AG09309 (cell line): ENCODE measurements at regions not wholly inside any gene's neighbourhood (a gene's known extent, or its start where the extent isn't known, plus 50 kb on each side); places are given as distances from the start of the nearest gene placed in this dataset.

Experiments
- DNase-seq: peaks from one replicate; pipeline ENCODE4 v3.0.0-alpha.2; 2010; ENCODE audit warnings: low read depth
- H3K4me3 ChIP-seq: 2 replicates; pipeline ENCODE4 v1.5.1; 2011; ENCODE audit warnings: mild to moderate bottlenecking, low read depth, low read length, moderate library complexity; ENCODE audit not compliant: control insufficient read depth
- CTCF ChIP-seq: IDR thresholded peaks from 2 replicates; pipeline ENCODE4 v1.5.1; 2011; ENCODE audit warnings: mild to moderate bottlenecking, low read depth, low read length, inconsistent platforms; ENCODE audit not compliant: insufficient read depth, control insufficient read depth; ENCODE audit errors: missing control alignments

DNA sequence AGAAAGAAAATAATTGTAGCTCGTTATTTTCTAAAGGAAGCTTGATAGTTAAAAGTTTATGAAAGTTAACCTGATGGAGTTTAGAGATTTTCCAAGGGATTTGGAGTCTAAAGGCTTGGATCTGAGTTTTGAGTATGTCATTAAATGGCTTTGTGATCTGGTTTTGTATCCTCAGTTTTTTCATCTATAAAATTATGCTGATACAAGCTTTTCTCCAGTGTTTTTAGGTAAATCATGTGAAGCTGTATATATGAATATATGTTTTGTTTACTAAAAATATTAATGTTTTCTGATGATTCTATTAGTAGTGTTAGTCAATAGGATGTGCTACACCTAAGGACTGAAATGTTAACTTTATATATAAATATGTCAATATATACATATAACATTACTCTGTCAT, 727.8 kb downstream of the CDH11 start:
- DNase-seq = no peak
- TF ChIP-seq CTCF = no peak
- H3K4me3 ChIP-seq = no peak overlapping the region

DNA sequence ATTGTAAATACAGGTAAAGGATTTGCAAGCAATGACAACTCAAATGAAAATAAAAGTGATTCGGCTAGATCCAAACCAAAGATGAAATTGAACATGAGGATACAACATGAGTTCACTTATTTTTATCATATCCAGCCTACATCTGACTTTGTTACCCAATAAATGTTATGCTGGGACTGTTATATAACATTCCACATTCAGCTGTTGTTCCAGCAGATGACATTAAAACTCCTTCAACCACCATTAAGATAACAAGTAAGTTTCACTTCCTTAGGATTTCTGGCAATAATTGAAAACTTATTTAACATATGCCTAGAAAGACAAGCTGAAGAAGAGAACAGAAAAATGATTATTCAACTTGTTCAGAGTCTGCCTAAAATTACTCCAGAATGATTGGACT, 729.4 kb downstream of the CDH11 start:
- no peak for DNase-seq
- TF ChIP-seq CTCF = no peak
- H3K4me3 ChIP-seq = no peak overlapping the region

GRCh38 chr16:64391063-64391600, 730.7 kb downstream of the CDH11 start:
- DNase-seq = no peak
- TF ChIP-seq CTCF = no peak
- peak overlapping the region; percentile 19 for H3K4me3 ChIP-seq

DNA sequence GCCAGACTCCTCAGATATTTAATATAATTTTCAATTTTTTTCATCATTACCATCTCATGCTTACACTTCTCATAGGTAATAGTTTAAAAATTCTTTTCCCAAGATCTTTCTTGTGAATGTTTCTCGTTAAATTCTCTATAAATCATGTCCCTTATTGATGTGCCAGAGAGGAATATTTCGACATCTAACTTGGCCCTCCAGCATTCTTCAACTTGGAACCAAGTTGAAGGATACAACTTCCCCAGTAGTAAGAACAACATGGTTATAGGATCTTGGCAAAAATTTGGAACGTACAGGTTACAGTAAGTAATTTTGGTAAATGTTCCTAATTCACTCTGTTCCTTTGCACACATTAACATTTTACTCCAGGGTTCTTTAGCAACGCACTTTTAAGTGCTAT, 731.8 kb downstream of the CDH11 start:
- TF ChIP-seq CTCF = no peak
- no peak for DNase-seq
- no peak overlapping the region for H3K4me3 ChIP-seq

DNA sequence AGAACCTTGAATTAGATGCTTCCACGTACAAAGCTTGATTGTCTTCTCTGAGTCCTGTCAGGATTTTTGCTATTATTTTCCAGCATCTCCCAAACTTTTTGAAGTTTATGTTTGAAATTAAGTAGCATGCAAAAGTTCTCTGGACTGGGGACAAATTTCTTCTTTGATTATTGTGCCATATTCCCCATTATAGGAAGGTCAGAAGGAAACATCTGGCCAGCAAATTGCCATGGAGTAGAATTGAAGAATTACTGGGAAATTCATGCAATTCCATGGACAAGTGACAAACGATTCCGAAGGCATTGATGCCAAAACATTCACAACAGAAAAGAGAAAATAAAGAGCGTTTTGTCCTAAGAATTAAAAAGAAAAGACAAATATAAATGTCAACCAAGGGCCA, 737.2 kb downstream of the CDH11 start:
- TF ChIP-seq CTCF = no peak
- H3K4me3 ChIP-seq = no peak overlapping the region
- no peak for DNase-seq

- TF ChIP-seq CTCF = no peak
- DNase-seq = no peak
- no peak overlapping the region for H3K4me3 ChIP-seq
Measured at GRCh38 chr16:64381979-64382378, 739.9 kb downstream of the CDH11 start.

DNA sequence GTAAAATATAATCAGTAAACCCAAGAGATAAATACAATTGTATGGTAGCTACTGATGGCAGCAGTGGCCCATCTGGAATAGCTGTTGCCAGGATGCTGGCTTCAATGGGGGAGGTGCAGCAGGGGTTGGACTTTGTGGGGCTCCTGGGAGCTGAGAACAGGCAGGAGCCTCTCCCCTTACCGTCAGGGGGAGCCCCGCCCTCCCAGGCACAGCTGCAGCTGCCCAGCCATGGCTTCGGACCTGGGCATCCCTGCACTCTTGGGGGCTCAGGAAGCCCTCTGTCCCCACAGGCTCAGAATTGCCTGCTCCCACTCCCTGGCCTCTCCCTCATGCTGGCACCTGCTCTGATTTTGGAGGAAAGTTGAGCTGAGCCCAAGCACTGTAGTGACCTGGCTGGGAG, 741.1 kb downstream of the CDH11 start:
- no peak overlapping the region for H3K4me3 ChIP-seq
- no peak for DNase-seq
- TF ChIP-seq CTCF = no peak
